ENCODE measurements at regions not wholly inside any gene's neighbourhood (a gene's known extent, or its start where the extent isn't known, plus 50 kb on each side); places are given as distances from the start of the nearest gene placed in this dataset.

GRCh38 chr5:125152461-125153189, 406.2 kb upstream of the ZNF608 start:
- no peak overlapping the region for H3K27ac ChIP-seq
- no peaks in the 10 kb centered on the region for H3K4me1 ChIP-seq
- H3K4me2 ChIP-seq, result no peak overlapping the region
- no peak for ATAC-seq
- no peak overlapping the region for H3K4me3 ChIP-seq
- CTCF ChIA-PET, result interaction anchor here (0.7 kb wide), 1 partner anchor 1186 kb away, joined by 3 read pairs; no protein-coding TSS in a partner anchor
- FAIRE-seq, result no peak
- TF ChIP-seq RNF2 (IDR thresholded peaks at IDR 0.05; ENCODE audit: borderline replicate concordance, low read depth), result no peak
- no peak for TF ChIP-seq HOXB5 (CRISPR knock-in tag; IDR thresholded peaks at IDR 0.05)
- TF ChIP-seq TFCP2L1 (CRISPR knock-in tag; IDR thresholded peaks at IDR 0.05), result no peak
- TF ChIP-seq, protein P1, sequence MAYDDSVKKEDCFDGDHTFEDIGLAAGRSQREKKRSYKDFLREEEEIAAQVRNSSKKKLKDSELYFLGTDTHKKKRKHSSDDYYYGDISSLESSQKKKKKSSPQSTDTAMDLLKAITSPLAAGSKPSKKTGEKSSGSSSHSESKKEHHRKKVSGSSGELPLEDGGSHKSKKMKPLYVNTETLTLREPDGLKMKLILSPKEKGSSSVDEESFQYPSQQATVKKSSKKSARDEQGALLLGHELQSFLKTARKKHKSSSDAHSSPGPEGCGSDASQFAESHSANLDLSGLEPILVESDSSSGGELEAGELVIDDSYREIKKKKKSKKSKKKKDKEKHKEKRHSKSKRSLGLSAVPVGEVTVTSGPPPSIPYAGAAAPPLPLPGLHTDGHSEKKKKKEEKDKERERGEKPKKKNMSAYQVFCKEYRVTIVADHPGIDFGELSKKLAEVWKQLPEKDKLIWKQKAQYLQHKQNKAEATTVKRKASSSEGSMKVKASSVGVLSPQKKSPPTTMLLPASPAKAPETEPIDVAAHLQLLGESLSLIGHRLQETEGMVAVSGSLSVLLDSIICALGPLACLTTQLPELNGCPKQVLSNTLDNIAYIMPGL (CRISPR knock-in tag; IDR thresholded peaks at IDR 0.05; ENCODE audit: borderline replicate concordance), result no peak
- TF ChIP-seq CTCF (IDR thresholded peaks at IDR 0.05), result no peak
- TF ChIP-seq GATA3 (IDR thresholded peaks at IDR 0.05; ENCODE audit: borderline replicate concordance), result no peak
- TF ChIP-seq, protein P2, sequence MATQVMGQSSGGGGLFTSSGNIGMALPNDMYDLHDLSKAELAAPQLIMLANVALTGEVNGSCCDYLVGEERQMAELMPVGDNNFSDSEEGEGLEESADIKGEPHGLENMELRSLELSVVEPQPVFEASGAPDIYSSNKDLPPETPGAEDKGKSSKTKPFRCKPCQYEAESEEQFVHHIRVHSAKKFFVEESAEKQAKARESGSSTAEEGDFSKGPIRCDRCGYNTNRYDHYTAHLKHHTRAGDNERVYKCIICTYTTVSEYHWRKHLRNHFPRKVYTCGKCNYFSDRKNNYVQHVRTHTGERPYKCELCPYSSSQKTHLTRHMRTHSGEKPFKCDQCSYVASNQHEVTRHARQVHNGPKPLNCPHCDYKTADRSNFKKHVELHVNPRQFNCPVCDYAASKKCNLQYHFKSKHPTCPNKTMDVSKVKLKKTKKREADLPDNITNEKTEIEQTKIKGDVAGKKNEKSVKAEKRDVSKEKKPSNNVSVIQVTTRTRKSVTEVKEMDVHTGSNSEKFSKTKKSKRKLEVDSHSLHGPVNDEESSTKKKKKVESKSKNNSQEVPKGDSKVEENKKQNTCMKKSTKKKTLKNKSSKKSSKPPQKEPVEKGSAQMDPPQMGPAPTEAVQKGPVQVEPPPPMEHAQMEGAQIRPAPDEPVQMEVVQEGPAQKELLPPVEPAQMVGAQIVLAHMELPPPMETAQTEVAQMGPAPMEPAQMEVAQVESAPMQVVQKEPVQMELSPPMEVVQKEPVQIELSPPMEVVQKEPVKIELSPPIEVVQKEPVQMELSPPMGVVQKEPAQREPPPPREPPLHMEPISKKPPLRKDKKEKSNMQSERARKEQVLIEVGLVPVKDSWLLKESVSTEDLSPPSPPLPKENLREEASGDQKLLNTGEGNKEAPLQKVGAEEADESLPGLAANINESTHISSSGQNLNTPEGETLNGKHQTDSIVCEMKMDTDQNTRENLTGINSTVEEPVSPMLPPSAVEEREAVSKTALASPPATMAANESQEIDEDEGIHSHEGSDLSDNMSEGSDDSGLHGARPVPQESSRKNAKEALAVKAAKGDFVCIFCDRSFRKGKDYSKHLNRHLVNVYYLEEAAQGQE (IDR thresholded peaks at IDR 0.05), result no peak
- TF ChIP-seq, protein P3, sequence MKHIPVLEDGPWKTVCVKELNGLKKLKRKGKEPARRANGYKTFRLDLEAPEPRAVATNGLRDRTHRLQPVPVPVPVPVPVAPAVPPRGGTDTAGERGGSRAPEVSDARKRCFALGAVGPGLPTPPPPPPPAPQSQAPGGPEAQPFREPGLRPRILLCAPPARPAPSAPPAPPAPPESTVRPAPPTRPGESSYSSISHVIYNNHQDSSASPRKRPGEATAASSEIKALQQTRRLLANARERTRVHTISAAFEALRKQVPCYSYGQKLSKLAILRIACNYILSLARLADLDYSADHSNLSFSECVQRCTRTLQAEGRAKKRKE (CRISPR knock-in tag; IDR thresholded peaks at IDR 0.05; ENCODE audit: low read depth), result no peak
- TF ChIP-seq NPAS2 (CRISPR knock-in tag; IDR thresholded peaks at IDR 0.05; ENCODE audit: borderline replicate concordance), result no peak
- TF ChIP-seq CHD4 (IDR thresholded peaks at IDR 0.05; ENCODE audit: borderline replicate concordance), result no peak
- TF ChIP-seq USF2 (IDR thresholded peaks at IDR 0.05), result no peak
- no peak for TF ChIP-seq NR3C1 (IDR thresholded peaks at IDR 0.05)
- TF ChIP-seq ZFP36 (IDR thresholded peaks at IDR 0.05; ENCODE audit: borderline replicate concordance, partially characterized antibody), result no peak
- TF ChIP-seq CEBPB (IDR thresholded peaks at IDR 0.05), result no peak
- TF ChIP-seq FOXS1 (CRISPR knock-in tag; IDR thresholded peaks at IDR 0.05), result no peak
- TF ChIP-seq TP53 (CRISPR knock-in tag; IDR thresholded peaks at IDR 0.05), result no peak
- no peak for TF ChIP-seq EHF (CRISPR knock-in tag; IDR thresholded peaks at IDR 0.05)
- no peaks in the 10 kb centered on the region for H3K9me3 ChIP-seq
- no peak for DNase-seq (ENCODE audit: low read depth in 1 of 2, low spot score in 1 of 2)
- 77% methylated on average over 13 of the region's 13 CpGs for WGBS (ENCODE audit: missing lambda C conversion rate)
- POLR2A ChIA-PET, result interaction anchor here (0.6 kb wide), 1 partner anchor 592 kb away, joined by 3 read pairs; no protein-coding TSS in a partner anchor
